Naive thymus-derived CD4-positive, alpha-beta T cell (primary cell): ENCODE measurements at regions not wholly inside any gene's neighbourhood (a gene's known extent, or its start where the extent isn't known, plus 50 kb on each side); places are given as distances from the start of the nearest gene placed in this dataset.

ENCODE experiments used
- ATAC-seq: fragments of 150-1000 bp; cut with Tn5 transposase; 2 replicates; pipeline ENCODE4 v1.10.0; 2021; ENCODE audit warnings: mild to moderate bottlenecking, moderate library complexity
- CTCF ChIA-PET: fragments of 350-600 bp; sonication (Branson Sonifier 250); formaldehyde crosslinking; loops from one replicate; lab custom pipeline; 2021; ENCODE audit warnings: antibody characterized with exemption; lab: Charles Lee
- POLR2A ChIA-PET: fragments of 350-600 bp; sonication (Branson Sonifier 250); formaldehyde crosslinking; loops from one replicate; lab custom pipeline; 2021; ENCODE audit warnings: antibody characterized with exemption, inconsistent platforms; lab: Charles Lee
- DNase-seq, 9 donors: peaks; one replicate each; pipeline versions ENCODE4 v3.0.0 to v3.0.0-alpha.2; 2020 to 2022; ENCODE audit warnings: mixed read lengths in 1 of 9
- H3K27ac ChIP-seq: one replicate; pipeline ENCODE4 v1.7.0; 2013; ENCODE audit warnings: mild to moderate bottlenecking, low read depth, low read length, moderate library complexity
- H3K27me3 ChIP-seq, 2 donors: one replicate each; pipeline ENCODE4 v1.7.0; 2013; ENCODE audit warnings: low read length in 2 of 2, mild to moderate bottlenecking in 2 of 2, moderate library complexity in 2 of 2; ENCODE audit not compliant: control insufficient read depth in 2 of 2, insufficient read depth in 2 of 2
- H3K36me3 ChIP-seq, 3 experiments: 1 replicate in 2 of 3; 2 replicates in 1 of 3; pipeline ENCODE4 v1.7.0; 2013; ENCODE audit warnings: low read length in 3 of 3, mild to moderate bottlenecking in 3 of 3, moderate library complexity in 1 of 3; ENCODE audit not compliant: insufficient read depth in 3 of 3, control insufficient read depth in 2 of 3
- H3K4me1 ChIP-seq, 2 donors: one replicate each; pipeline ENCODE4 v1.7.0; 2013; ENCODE audit warnings: low read length in 2 of 2, mild to moderate bottlenecking in 2 of 2, moderate library complexity in 1 of 2; ENCODE audit not compliant: control insufficient read depth in 2 of 2, insufficient read depth in 2 of 2
- H3K4me3 ChIP-seq: 2 replicates; pipeline ENCODE4 v1.7.0; 2013; ENCODE audit warnings: mild to moderate bottlenecking, low read length
- H3K9me3 ChIP-seq, 3 experiments: 1 replicate in 2 of 3; 2 replicates in 1 of 3; pipeline ENCODE4 v1.7.0; 2013; ENCODE audit warnings: low read length in 3 of 3; ENCODE audit not compliant: control insufficient read depth in 2 of 3
- H3K27ac Mint-ChIP-seq, 9 donors: one replicate each; pipeline ENCODE4 v1.8.0; 2020 to 2022; ENCODE audit warnings: mixed read lengths in 9 of 9, mild to moderate bottlenecking in 8 of 9, moderate library complexity in 5 of 9, inconsistent platforms in 2 of 9
- H3K27me3 Mint-ChIP-seq, 5 donors: one replicate each; pipeline ENCODE4 v1.8.0; 2021 to 2022; ENCODE audit warnings: mixed read lengths in 5 of 5, mild to moderate bottlenecking in 1 of 5
- H3K36me3 Mint-ChIP-seq, 5 donors: one replicate each; pipeline ENCODE4 v1.8.0; 2020 to 2022; ENCODE audit warnings: mixed read lengths in 5 of 5, mild to moderate bottlenecking in 3 of 5, inconsistent platforms in 1 of 5
- H3K4me1 Mint-ChIP-seq, 7 donors: one replicate each; pipeline ENCODE4 v1.8.0; 2020 to 2022; ENCODE audit warnings: mixed read lengths in 7 of 7, mild to moderate bottlenecking in 3 of 7, inconsistent platforms in 1 of 7
- H3K4me3 Mint-ChIP-seq, 10 donors: one replicate each; pipeline ENCODE4 v1.8.0; 2020 to 2022; ENCODE audit warnings: mild to moderate bottlenecking in 10 of 10, mixed read lengths in 10 of 10, moderate library complexity in 6 of 10, inconsistent platforms in 2 of 10
- H3K9me3 Mint-ChIP-seq, 11 donors: one replicate each; pipeline ENCODE4 v1.8.0; 2020 to 2022; ENCODE audit warnings: mixed read lengths in 11 of 11, mild to moderate bottlenecking in 4 of 11, inconsistent platforms in 1 of 11, moderate library complexity in 1 of 11
- intact Hi-C, 2 donors: fragments of 100-400 bp; cut with micrococcal nuclease; formaldehyde crosslinking; loops; one replicate each; pipeline ENCODE4 v1.15.1; 2023

GRCh38 chr12:30508205-30508967 lies 187.3 kb downstream of the IPO8 start:
- Histone ChIP-seq H3K27me3 (no peaks in the 10 kb centered on the region), H3K4me1 (no peaks in the 10 kb centered on the region), H3K4me3 (no peak overlapping the region), H3K36me3 (no peaks in the 10 kb centered on the region), H3K9me3 (no peaks in the 10 kb centered on the region), H3K27ac (no peak overlapping the region)
- intact Hi-C loops: no loop called here
- Mint-ChIP-seq H3K27ac (no peak overlapping the region), H3K9me3 (peaks cover 0 to 4% (median 0%) of the 10 kb centered on the region in 11 donors), H3K4me3 (no peak overlapping the region), H3K4me1 (no peaks in the 10 kb centered on the region), H3K36me3 (no peaks in the 10 kb centered on the region), H3K27me3 (peaks cover 0 to 6% (median 0%) of the 10 kb centered on the region in 5 donors)
- DNase-seq: no peak
- no peak for ATAC-seq
- ChIA-PET CTCF (no interaction called here), POLR2A (no interaction called here)

- Mint-ChIP-seq H3K4me3 (no peak overlapping the region), H3K27me3 (peaks cover 0 to 6% (median 0%) of the 10 kb centered on the region in 5 donors), H3K36me3 (no peaks in the 10 kb centered on the region), H3K27ac (no peak overlapping the region), H3K4me1 (no peaks in the 10 kb centered on the region), H3K9me3 (peaks cover 0 to 4% (median 0%) of the 10 kb centered on the region in 11 donors)
- Histone ChIP-seq H3K9me3 (no peaks in the 10 kb centered on the region), H3K4me3 (no peak overlapping the region), H3K27ac (no peak overlapping the region), H3K4me1 (no peaks in the 10 kb centered on the region), H3K27me3 (no peaks in the 10 kb centered on the region), H3K36me3 (no peaks in the 10 kb centered on the region)
- ChIA-PET CTCF (no interaction called here), POLR2A (no interaction called here)
- intact Hi-C loops: no loop called here
- ATAC-seq (no peak), DNase-seq (no peak)
Measured at GRCh38 chr12:30507576-30507975, 188.1 kb downstream of the IPO8 start.

GRCh38 chr12:30506411-30506810 lies 189.3 kb downstream of the IPO8 start:
- no peak overlapping the region for H3K4me3 Mint-ChIP-seq
- Histone ChIP-seq H3K36me3 (no peaks in the 10 kb centered on the region), H3K9me3 (no peaks in the 10 kb centered on the region), H3K27me3 (no peaks in the 10 kb centered on the region), H3K4me1 (no peaks in the 10 kb centered on the region), H3K27ac (no peak overlapping the region), H3K4me3 (no peak overlapping the region)
- DNase-seq (no peak), ATAC-seq (no peak)
- H3K36me3 Mint-ChIP-seq: no peaks in the 10 kb centered on the region
- CTCF ChIA-PET: no interaction called here
- H3K4me1 Mint-ChIP-seq: no peaks in the 10 kb centered on the region
- H3K27me3 Mint-ChIP-seq: peaks cover 0 to 6% (median 0%) of the 10 kb centered on the region in 5 donors
- H3K27ac Mint-ChIP-seq: no peak overlapping the region
- intact Hi-C loops: no loop called here
- H3K9me3 Mint-ChIP-seq: peaks cover 0 to 4% (median 0%) of the 10 kb centered on the region in 11 donors
- POLR2A ChIA-PET: no interaction called here

GRCh38 chr12:30501718-30502117 lies 194.0 kb downstream of the IPO8 start:
- DNase-seq (no peak), ATAC-seq (no peak)
- H3K4me1 Mint-ChIP-seq: no peaks in the 10 kb centered on the region
- no peaks in the 10 kb centered on the region for H3K36me3 ChIP-seq
- no peak overlapping the region for H3K4me3 ChIP-seq
- no peaks in the 10 kb centered on the region for H3K4me1 ChIP-seq
- ChIA-PET POLR2A (no interaction called here), CTCF (no interaction called here)
- H3K27me3 Mint-ChIP-seq: peaks cover 0 to 3% (median 0%) of the 10 kb centered on the region in 5 donors
- H3K4me3 Mint-ChIP-seq: no peak overlapping the region
- H3K36me3 Mint-ChIP-seq: no peaks in the 10 kb centered on the region
- no peaks in the 10 kb centered on the region for H3K9me3 ChIP-seq
- peaks cover 0 to 3% (median 0%) of the 10 kb centered on the region in 11 donors for H3K9me3 Mint-ChIP-seq
- intact Hi-C loops: no loop called here
- no peak overlapping the region for H3K27ac ChIP-seq
- no peaks in the 10 kb centered on the region for H3K27me3 ChIP-seq
- H3K27ac Mint-ChIP-seq: no peak overlapping the region

GRCh38 chr12:30500532-30500931 lies 195.1 kb downstream of the IPO8 start:
- no peak overlapping the region for H3K27ac ChIP-seq
- no peak overlapping the region for H3K4me3 Mint-ChIP-seq
- no peaks in the 10 kb centered on the region for H3K27me3 ChIP-seq
- H3K27ac Mint-ChIP-seq: no peak overlapping the region
- peaks cover 0 to 3% (median 0%) of the 10 kb centered on the region in 11 donors for H3K9me3 Mint-ChIP-seq
- no peaks in the 10 kb centered on the region for H3K4me1 Mint-ChIP-seq
- H3K36me3 Mint-ChIP-seq: no peaks in the 10 kb centered on the region
- H3K36me3 ChIP-seq: no peaks in the 10 kb centered on the region
- no peak for DNase-seq
- H3K27me3 Mint-ChIP-seq: peaks cover 0 to 2% (median 0%) of the 10 kb centered on the region in 5 donors
- ChIA-PET CTCF (no interaction called here), POLR2A (no interaction called here)
- ATAC-seq: no peak
- no peaks in the 10 kb centered on the region for H3K9me3 ChIP-seq
- H3K4me3 ChIP-seq: no peak overlapping the region
- intact Hi-C loops: no loop called here
- no peaks in the 10 kb centered on the region for H3K4me1 ChIP-seq

- H3K4me1 ChIP-seq: no peaks in the 10 kb centered on the region
- no peaks in the 10 kb centered on the region for H3K4me1 Mint-ChIP-seq
- H3K27me3 ChIP-seq: no peaks in the 10 kb centered on the region
- H3K36me3 Mint-ChIP-seq: no peaks in the 10 kb centered on the region
- no peaks in the 10 kb centered on the region for H3K36me3 ChIP-seq
- H3K9me3 ChIP-seq: no peaks in the 10 kb centered on the region
- peaks cover 0 to 17% (median 0%) of the 10 kb centered on the region in 5 donors for H3K27me3 Mint-ChIP-seq
- peaks cover 0 to 5% (median 0%) of the 10 kb centered on the region in 11 donors for H3K9me3 Mint-ChIP-seq
- no peak overlapping the region for H3K27ac Mint-ChIP-seq
- H3K4me3 Mint-ChIP-seq: no peak overlapping the region
- H3K4me3 ChIP-seq: no peak overlapping the region
- ChIA-PET CTCF (no interaction called here), POLR2A (no interaction called here)
- no peak for ATAC-seq
- no peak for DNase-seq
- intact Hi-C loops: no loop called here
- no peak overlapping the region for H3K27ac ChIP-seq
Measured at GRCh38 chr12:30485230-30485890, 210.3 kb downstream of the IPO8 start.

- no peak overlapping the region for H3K4me3 ChIP-seq
- intact Hi-C loops: no loop called here
Measured at GRCh38 chr12:30484658-30485057, 211.0 kb downstream of the IPO8 start.

More at GRCh38 chr12:30484658-30485057, 211.0 kb downstream of the IPO8 start:
- Mint-ChIP-seq H3K4me3 (no peak overlapping the region), H3K9me3 (peaks cover 0 to 5% (median 0%) of the 10 kb centered on the region in 11 donors), H3K36me3 (no peaks in the 10 kb centered on the region), H3K27me3 (peaks cover 0 to 11% (median 0%) of the 10 kb centered on the region in 5 donors), H3K4me1 (no peaks in the 10 kb centered on the region), H3K27ac (no peak overlapping the region)
- ATAC-seq: no peak
- no peaks in the 10 kb centered on the region for H3K27me3 ChIP-seq
- no peaks in the 10 kb centered on the region for H3K36me3 ChIP-seq
- no peaks in the 10 kb centered on the region for H3K4me1 ChIP-seq
- no peaks in the 10 kb centered on the region for H3K9me3 ChIP-seq
- no peak for DNase-seq
- POLR2A ChIA-PET: no interaction called here
- no peak overlapping the region for H3K27ac ChIP-seq
- CTCF ChIA-PET: no interaction called here
